ENCODE measurements at regions not wholly inside any gene's neighbourhood (a gene's known extent, or its start where the extent isn't known, plus 50 kb on each side); places are given as distances from the start of the nearest gene placed in this dataset.
"Not testable (repeated sequence)": the region's sequence is repeated elsewhere in the genome, so short reads cannot be mapped to it uniquely, and the experiment has no call there.

DNA sequence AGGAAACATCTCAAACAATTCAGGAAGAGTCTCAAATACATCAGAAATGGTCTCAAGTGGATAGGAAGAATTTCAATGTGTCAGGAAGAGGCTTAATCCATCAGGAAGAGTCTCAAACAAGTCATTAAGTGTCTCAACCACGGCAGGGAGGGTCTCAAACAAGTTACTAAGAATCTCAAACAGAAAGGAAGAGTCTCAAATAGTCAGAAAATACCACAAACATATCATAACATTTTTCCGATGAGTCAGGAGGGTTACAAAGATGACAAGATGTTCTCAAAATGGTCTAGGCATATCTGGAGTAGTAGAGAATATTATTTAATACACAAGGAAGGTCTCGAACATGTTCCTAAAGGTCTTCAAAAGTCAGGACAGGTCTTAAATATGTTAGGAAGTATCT, 109.3 kb upstream of the USP9X start:
- no peaks in the 10 kb centered on the region for H3K36me3 ChIP-seq
- TF ChIP-seq, protein P1, sequence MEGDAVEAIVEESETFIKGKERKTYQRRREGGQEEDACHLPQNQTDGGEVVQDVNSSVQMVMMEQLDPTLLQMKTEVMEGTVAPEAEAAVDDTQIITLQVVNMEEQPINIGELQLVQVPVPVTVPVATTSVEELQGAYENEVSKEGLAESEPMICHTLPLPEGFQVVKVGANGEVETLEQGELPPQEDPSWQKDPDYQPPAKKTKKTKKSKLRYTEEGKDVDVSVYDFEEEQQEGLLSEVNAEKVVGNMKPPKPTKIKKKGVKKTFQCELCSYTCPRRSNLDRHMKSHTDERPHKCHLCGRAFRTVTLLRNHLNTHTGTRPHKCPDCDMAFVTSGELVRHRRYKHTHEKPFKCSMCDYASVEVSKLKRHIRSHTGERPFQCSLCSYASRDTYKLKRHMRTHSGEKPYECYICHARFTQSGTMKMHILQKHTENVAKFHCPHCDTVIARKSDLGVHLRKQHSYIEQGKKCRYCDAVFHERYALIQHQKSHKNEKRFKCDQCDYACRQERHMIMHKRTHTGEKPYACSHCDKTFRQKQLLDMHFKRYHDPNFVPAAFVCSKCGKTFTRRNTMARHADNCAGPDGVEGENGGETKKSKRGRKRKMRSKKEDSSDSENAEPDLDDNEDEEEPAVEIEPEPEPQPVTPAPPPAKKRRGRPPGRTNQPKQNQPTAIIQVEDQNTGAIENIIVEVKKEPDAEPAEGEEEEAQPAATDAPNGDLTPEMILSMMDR (IDR thresholded peaks at IDR 0.05): no peak
- H3K9me3 ChIP-seq: no peaks in the 10 kb centered on the region
- H3K4me3 ChIP-seq (ENCODE audit: low read depth in 1 of 2, low read length in 1 of 2): no peak overlapping the region
- H3K4me1 ChIP-seq (ENCODE audit: control insufficient read depth in 1 of 2, insufficient read depth in 1 of 2, low read depth in 1 of 2, low read length in 1 of 2): no peaks in the 10 kb centered on the region
- no peaks in the 10 kb centered on the region for H3K27me3 ChIP-seq
- H3K27ac ChIP-seq: no peak overlapping the region

- H3K4me1 ChIP-seq (ENCODE audit: control insufficient read depth in 1 of 2, insufficient read depth in 1 of 2, low read depth in 1 of 2, low read length in 1 of 2): no peaks in the 10 kb centered on the region
- no peaks in the 10 kb centered on the region for H3K9me3 ChIP-seq
- H3K27me3 ChIP-seq: no peaks in the 10 kb centered on the region
- no peak overlapping the region for H3K4me3 ChIP-seq (ENCODE audit: low read depth in 1 of 2, low read length in 1 of 2)
- no peak overlapping the region for H3K27ac ChIP-seq
- H3K36me3 ChIP-seq: no peaks in the 10 kb centered on the region
- TF ChIP-seq, protein P1 (IDR thresholded peaks at IDR 0.05): no peak
These were observed 108.3 kb upstream of the USP9X start for GRCh38 chrX:40976981-40977380.

GRCh38 chrX:40984962-40985361, 100.3 kb upstream of the USP9X start:
- TF ChIP-seq, protein P1 (IDR thresholded peaks at IDR 0.05): no peak
- no peaks in the 10 kb centered on the region for H3K4me1 ChIP-seq (ENCODE audit: control insufficient read depth in 1 of 2, insufficient read depth in 1 of 2, low read depth in 1 of 2, low read length in 1 of 2)
- H3K9me3 ChIP-seq: no peaks in the 10 kb centered on the region
- H3K4me3 ChIP-seq (ENCODE audit: low read depth in 1 of 2, low read length in 1 of 2): no peak overlapping the region
- no peaks in the 10 kb centered on the region for H3K27me3 ChIP-seq
- no peak overlapping the region for H3K27ac ChIP-seq
- H3K36me3 ChIP-seq: no peaks in the 10 kb centered on the region

DNA sequence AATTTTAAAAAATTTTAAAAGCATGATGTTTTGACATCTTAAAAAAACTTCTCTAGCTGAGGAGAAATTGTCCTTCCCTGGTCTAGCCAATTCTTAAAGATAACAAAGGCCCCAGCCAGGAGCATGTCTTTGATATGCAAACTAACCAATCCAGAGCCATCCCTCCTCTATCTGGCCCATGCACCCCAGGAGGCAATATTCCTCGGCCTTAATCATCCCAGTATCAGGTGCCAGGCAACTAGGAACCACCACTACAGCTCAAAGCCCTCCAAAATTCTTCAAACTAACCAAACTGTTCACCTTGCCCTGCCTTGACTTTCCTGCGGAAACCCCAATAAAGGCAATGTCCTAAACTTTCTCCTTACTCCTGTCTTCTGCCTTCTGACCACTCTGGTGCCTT, 97.8 kb upstream of the USP9X start:
- no peaks in the 10 kb centered on the region for H3K36me3 ChIP-seq
- no peak overlapping the region for H3K4me3 ChIP-seq (ENCODE audit: low read depth in 1 of 2, low read length in 1 of 2)
- TF ChIP-seq, protein P1 (IDR thresholded peaks at IDR 0.05): no peak
- peaks cover 0 to 3% of the 10 kb centered on the region in 2 experiments for H3K4me1 ChIP-seq (ENCODE audit: control insufficient read depth in 1 of 2, insufficient read depth in 1 of 2, low read depth in 1 of 2, low read length in 1 of 2)
- H3K27me3 ChIP-seq: no peaks in the 10 kb centered on the region
- no peaks in the 10 kb centered on the region for H3K9me3 ChIP-seq
- no peak overlapping the region for H3K27ac ChIP-seq

GRCh38 chrX:40988100-40988499, 97.1 kb upstream of the USP9X start:
- Histone ChIP-seq H3K9me3 (no peaks in the 10 kb centered on the region), H3K27me3 (no peaks in the 10 kb centered on the region), H3K27ac (no peak overlapping the region), H3K4me1 (ENCODE audit: control insufficient read depth in 1 of 2, insufficient read depth in 1 of 2, low read depth in 1 of 2, low read length in 1 of 2) (peaks cover 0 to 3% of the 10 kb centered on the region in 2 experiments), H3K36me3 (no peaks in the 10 kb centered on the region), H3K4me3 (ENCODE audit: low read depth in 1 of 2, low read length in 1 of 2) (no peak overlapping the region)
- TF ChIP-seq, protein P1 (IDR thresholded peaks at IDR 0.05): no peak

DNA sequence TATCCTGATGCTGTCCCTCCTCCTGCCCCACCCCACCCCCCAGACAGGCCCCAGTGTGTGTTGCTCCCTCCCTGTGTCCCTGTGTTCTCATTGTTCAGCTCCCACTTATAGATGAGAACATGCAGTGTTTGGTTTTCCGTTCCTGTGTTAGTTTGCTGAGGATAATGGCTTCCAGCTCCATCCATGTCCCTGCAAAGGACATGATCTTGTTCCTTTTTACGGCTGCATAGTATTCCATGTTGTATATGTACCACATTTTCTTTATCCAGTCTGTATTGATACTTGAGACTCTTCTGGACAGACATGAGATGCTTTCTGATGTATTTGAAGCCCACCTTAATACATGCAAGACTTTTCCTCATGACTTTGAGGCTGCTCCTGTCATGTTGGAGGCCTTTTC, 91.8 kb upstream of the USP9X start:
- H3K4me1 ChIP-seq (ENCODE audit: control insufficient read depth in 1 of 2, insufficient read depth in 1 of 2, low read depth in 1 of 2, low read length in 1 of 2): peaks cover 0 to 12% of the 10 kb centered on the region in 2 experiments
- not testable (repeated sequence) for H3K36me3 ChIP-seq; H3K4me3 ChIP-seq (ENCODE audit: low read depth in 1 of 2, low read length in 1 of 2); H3K27ac ChIP-seq; H3K27me3 ChIP-seq; H3K9me3 ChIP-seq

Measured in neutrophil (primary cell).